GM21786 (cell line): ENCODE measurements at regions not wholly inside any gene's neighbourhood (a gene's known extent, or its start where the extent isn't known, plus 50 kb on each side); places are given as distances from the start of the nearest gene placed in this dataset.

Experiments used
- ATAC-seq: cut with Tn5 transposase; IDR thresholded peaks from one replicate; pipeline ENCODE4 v1.9.1; 2021; ENCODE audit not compliant: unreplicated experiment

DNA sequence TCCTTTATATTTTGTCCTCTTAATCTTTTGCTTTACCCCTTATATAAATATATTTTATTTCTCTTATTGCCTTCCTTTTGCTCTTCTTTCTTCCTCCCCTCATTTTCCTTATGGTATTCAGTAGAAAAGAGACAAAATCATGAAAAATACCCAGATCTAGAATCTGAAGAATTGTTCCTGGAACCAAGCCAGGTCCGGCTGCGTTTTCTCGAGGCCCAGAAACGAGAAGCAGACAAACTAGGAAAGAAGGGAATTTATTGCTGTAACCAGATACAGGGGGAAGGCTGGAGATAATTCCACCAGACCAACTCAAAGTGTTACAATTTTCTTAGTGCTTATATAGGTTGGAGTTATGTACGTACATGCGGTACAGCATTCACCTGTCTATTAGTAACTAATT lies 328.7 kb downstream of the GABRG1 start:
- ATAC-seq = no peak

DNA sequence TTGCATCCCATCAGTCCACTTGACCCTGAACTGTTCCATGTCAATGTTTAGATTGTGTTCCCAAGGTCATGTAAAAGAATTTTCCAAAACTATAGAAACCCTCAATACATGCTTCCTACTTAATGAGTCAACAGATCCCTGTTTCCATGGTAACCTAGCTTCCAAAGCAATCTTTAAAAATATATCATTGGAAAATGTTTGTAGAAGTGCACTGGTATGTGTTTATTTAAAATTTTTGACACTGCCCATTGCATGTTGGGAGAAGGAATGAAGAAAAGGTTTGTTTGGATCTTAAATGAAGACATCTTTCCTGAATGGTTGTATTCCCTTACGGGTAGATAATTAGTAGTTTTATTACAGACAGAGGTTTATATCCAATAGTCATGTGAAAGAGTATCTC lies 345.3 kb downstream of the GABRG1 start:
- no peak for ATAC-seq

DNA sequence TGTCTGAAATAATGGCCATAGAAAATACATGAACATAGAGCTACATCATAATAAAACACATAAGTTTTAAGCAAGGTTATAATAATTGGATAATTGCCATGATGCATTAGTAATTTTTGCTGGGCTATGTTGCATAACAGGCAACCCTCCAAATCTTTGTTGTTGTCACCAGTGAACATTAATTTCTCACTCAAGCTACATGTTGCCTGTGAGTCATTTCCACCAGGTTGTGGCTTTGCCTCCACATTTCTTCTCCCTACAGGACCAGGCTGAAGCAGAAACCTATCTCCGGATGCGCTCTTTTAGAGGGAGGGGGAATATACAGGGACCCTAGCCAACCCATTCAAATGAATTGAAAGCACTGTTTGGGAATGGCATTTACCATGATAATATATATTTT lies 347.7 kb downstream of the GABRG1 start:
- ATAC-seq = no peak

DNA sequence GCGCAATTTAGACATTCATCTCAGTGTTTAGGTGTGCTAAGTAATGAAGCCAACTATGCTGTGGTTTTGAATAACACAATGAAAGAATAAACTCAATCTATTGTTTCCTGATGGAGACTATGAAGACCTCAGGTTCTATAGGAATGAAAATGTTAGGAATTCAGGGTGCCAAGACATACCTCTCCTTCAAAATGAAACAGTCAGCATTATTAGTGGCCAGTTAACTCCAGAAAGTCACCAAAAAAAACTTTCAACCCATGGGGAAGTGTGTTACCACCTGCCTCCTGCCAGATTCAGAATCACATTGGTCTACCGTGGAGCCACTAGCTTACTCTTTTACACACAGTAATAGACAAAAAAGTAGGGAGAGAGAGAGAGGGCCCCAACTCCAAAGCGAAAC lies 352.9 kb downstream of the GABRG1 start:
- ATAC-seq = no peak

DNA sequence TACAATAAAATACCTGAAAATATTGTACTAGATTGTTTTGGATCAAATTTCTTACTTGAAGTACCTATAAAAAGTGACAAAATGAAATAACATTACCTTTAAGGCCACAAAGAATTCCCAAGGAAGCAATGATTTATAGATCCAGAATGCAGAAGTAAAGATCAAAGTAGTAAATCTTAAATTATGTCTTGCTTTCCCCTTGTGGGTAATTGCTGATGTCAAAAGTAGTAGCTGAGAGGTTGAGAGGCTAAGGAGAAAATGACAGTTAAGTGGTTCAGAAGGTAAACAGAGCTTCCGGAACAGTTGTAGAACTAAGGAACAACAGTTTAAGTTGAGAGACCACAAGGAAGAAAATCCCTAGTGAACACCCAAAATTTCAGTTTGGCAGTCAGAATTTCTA lies 358.3 kb downstream of the GABRG1 start:
- ATAC-seq = no peak

DNA sequence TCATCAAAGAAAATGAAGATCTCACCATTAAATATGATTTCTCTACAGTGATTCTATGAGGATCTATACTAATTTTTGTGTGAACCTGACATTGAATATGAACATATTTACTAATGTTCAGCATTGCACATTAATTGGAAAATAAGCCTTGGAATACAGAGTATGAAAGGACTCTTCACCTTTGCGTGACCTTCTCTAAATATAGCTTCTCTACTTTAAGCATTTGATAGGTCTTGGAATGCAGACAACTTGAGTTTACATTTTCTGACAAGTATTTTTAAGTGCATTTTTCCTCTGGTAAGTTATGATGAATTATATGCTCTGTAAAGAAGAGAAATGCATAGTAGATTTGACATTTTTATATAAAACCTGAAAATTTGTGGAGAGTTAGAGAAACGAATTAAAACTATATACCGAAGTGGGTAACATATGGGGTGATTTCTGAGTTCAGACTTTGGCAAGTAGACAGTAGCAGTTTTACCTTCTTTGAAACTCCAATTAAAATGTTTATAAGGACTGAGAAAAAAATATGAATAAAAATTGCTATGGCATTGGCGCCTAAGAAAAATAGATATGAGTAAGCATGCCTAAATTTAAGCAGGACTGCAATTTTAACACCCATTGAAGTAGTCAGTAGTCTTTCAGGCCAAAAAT lies 371.9 kb downstream of the GABRG1 start:
- ATAC-seq = no peak

DNA sequence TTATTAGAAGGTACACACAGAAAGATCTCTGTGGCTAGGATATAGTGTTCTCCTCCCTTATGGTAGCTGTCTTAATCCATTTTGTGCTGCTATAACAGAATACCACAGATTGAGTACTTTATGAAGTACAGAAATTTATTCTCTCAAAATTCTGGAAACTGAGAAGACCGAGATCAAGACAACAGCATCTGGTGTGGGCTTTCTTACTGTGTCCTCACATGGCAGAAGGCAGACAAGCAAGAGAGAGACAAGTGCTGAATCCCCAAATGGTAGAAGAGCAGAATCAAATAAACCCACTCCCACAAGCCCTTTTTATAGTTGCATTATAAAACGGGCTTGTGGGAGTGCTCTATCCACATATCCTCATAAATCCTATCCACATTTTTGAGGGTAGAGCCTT lies 373.1 kb downstream of the GABRG1 start:
- no peak for ATAC-seq

DNA sequence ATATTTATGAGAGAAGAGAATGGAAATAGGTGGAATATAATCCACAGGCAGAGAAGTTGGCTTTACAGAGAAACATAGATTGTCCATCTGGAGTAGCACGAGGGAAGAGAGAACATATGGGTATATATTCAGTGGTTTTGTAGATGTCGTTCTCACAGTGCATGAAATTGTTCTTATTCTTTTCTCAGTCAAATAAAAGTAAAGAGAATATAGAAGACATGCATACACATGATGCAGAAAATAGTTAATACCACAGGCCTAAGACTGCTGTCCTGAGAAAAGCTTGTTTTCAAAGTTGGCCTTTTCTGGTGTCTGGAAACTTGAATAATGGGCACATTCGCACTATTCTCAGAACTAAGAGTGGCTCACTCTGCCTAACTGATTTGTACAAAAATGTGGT lies 378.1 kb downstream of the GABRG1 start:
- no peak for ATAC-seq

DNA sequence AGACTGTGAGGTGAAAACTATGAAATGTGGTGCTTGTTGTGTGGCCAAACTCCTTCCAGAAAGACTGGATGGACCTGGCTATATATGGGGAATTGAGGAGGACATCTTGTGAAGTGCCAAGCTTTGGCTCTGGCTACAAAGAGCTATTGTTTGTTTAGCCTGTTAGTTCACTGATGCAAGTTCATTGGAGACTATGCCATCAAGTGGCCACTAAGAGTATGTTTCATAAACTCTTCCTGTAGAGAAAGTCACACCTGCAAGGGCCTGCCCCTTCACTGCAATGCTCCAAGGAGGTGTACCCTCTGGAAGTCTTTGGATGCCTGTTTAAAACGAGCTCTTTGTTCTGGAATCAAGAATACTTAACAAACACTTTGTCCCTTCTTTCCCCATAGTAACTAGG lies 382.0 kb downstream of the GABRG1 start:
- no peak for ATAC-seq

DNA sequence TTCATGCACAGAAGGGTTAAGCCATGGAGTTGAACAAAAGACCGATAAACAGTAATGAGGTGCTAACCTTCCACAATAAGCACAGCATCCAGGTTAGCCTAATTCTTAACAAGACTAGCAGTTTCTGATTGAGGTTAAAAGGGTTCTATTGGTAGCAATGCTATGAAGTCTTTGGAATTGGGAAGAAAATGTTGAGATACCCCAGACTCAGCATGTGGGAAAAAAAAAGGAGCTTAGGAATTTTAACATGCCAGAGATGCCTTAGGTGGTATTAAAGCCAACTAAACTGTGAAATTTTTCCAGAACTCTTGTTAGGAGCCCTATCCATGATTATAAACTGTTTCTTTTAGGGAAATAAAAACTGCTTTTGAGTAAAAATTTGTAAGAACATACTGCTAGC lies 391.7 kb downstream of the GABRG1 start:
- ATAC-seq = no peak

DNA sequence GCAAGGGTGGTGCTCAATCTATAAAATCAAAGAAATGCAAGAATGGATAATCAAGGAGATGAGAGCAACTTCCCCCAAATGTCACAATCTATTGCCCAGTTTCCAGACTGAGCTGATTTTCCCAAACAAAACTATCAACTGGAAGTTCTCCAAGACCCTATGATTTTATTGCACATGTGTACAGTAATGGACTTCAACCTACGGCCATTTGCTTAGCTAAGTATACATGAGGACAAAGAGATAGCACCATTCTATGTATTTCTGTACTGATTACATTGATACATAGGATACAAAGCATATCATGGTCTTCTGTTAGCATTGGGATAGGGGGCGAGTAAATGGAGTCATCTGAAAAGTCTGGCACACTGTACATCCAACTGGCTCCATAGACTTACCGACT lies 407.8 kb downstream of the GABRG1 start:
- ATAC-seq = no peak

DNA sequence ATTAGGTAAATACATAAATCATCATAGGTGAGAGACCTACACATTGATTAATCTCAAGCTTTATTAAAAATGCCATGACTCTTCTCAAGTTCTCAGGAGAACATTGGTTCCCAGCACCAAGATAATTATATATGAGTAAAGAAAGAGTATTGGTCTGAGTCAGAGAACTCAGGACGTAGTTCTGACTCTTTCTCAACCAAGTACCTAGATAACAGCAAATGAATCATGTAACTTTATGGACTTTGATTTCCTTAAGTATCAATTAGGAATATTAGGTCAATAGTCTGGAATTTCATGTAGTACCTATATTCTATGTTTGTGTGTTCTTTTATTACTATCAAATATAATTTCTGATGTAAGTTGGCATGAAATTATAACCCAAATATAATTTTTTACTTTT lies 409.9 kb downstream of the GABRG1 start:
- no peak for ATAC-seq

DNA sequence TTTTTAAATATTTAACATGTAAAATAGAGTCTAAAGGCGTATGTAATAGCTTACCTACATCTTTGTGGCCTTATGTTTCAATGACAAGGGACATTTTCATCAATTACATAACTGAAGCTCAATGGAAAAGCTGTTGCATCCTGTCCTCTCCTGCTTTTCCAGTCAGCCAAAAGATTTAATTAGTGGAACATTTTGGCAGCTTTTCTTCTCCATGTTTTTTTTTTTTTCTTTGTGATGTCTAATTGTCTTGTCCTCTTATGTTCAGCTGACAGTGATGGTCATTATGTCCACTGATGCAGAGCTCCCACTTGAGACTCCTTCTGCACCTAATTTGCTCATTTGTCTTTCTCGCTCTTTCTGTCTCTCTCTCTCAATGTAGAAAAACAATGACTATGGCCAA lies 422.2 kb downstream of the GABRG1 start:
- ATAC-seq = no peak

DNA sequence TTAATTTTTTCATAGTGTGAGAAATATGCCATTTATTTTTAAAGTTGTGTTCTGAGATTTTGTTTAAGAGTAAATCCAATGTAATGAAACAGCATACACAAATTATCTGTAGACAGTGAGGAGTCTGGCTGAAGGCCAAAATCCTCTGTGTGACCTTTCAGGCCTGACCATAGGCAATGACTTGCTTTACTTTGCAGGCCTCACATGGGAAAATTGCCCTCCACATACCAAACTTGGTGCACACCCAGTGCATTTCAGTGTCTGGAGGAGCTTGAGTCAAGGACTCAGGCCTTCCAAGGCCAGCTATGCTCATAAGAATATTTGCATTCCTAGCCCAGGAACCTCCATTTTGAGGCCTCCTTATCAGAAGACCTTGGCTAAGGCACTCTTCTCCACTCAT lies 430.1 kb downstream of the GABRG1 start:
- no peak for ATAC-seq

DNA sequence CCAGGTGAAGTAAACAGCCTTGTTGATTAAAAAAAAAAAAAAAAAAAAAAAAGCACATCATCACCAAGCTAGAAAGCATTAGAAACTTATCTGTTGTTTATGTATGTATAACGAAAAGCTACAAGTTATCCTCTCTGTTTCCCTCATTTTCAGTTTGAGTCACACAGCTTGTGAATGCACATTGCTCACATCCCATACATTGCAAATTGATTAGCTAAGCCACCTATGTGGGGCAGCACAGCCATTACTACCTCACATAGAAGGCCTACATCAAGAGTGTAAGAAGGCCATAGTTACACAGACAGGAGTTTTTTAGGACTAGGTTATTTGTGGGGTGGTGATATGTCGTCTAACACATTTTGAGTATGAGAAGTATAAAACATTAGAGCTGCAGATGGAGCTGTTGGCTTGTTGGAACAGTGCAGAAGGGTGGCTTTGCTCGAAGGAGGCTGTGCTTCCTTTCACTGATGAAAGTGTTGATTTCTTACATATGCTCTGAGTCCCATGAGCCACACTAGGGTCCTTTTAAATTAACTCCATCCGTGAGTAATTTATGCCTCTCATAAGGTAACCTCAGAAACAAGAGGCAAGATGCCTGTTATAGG lies 431.6 kb downstream of the GABRG1 start:
- no peak for ATAC-seq

DNA sequence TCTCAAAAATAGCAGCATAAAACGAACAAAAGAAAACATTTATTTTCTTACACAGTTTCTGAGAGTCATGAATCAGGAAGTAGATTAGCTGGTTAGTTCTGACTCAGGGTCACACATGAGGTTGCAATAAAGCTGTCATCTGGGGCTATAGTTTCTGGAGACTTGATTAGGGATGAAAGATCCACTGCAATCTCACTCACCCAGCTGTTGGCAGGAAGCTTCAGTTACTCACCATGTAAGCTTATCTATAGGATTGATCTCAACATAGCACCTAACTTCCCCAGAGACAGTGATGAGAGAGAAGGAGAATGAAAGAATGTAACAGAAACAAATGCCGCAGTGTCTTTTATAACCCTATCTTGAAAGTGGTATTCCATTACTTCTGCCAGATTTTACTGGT lies 435.5 kb downstream of the GABRG1 start:
- ATAC-seq = no peak

DNA sequence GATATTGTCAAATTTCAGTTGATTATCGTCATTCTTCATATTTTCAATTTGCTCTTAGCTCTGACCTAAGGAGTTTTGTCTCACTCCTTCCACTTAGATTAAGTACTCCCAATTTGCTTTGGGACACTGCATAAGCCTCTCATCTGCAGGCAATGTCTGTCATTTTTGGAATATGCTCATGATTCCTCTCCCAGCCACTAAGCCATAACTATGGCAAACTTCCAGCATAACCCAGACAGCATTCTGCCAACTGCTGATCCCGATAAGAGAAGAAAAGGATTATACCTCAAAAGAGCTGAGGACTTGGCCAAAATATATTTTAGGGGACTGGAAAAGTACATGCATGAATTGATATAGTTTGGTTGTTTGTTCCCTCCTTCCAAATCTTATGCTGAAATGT lies 444.4 kb downstream of the GABRG1 start:
- no peak for ATAC-seq

DNA sequence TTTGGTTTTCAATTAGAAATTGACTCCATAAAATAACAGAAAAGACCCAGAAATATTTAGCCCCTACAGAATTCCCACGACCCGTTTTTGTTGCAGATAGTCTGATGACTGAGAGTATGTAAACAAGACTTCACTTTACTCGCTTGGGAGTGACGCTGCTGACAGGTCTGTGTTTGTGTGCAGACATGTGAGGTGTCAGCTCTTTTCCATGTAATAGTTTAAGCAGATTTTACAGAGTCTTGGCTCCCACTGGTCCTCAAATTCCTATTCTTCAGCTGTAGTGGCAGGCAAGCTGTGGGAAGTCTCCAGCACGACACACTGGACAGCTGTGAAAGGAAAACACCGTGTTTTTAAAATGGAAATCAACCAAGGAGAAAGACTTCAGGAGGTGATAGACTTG lies 455.7 kb downstream of the GABRG1 start:
- no peak for ATAC-seq

DNA sequence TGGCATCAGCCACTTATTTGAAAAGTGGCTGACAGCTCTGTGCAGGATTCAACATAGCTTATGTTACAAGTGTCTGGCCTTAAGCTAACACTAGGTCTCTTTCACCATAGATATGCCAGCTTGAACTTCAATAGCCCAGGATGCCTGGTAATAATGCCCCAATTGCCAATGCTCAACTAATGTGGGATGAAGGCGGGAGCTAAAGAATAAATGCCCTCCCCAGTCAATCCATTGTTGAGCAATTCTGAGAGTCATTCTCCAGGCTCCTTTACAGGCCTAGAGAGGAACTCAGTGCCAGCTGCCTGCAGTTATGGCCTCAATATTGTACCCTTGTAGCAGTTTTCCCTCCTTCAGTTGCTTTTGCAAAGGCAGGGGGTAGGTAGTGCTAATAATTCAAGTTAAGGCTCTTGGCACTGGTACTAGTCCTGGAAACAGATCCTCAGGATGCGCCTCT lies 460.2 kb downstream of the GABRG1 start:
- no peak for ATAC-seq

DNA sequence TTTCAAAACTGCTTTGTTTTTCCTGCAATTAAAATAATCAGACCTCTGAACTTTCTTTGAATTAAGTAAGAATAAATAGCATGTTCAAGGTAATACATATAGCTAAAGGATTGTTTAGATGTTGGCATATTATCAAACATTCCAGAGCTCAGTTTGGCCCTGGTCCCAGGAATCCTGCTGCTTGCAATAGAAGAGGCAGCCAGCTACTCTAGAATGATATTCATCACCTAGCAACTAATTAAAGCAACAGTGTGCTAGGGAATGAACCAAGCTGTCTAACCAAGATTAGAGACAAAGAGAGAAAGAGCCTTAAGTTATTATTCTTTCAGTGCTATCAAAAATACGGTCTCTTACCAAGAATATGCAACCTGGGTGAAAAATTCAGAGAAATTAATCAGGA lies 460.9 kb downstream of the GABRG1 start:
- ATAC-seq = no peak

DNA sequence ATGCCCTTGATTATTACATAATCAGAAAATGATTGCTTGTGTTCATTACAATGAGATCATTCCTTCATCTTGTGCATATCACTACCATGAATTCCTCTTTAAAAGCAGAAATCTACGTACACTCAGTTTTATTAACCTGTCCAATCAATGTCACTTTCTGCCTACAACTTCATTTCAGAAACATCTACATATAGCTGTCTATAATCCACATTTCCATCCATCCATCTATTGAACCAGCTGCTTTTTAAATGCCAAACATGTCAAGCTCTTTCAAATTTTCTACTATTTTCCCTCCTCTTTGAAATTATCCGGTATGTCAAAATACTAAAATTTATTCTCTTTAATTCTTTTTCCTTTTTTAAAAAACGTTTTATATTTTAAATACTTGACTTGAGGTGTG lies 462.0 kb downstream of the GABRG1 start:
- no peak for ATAC-seq

DNA sequence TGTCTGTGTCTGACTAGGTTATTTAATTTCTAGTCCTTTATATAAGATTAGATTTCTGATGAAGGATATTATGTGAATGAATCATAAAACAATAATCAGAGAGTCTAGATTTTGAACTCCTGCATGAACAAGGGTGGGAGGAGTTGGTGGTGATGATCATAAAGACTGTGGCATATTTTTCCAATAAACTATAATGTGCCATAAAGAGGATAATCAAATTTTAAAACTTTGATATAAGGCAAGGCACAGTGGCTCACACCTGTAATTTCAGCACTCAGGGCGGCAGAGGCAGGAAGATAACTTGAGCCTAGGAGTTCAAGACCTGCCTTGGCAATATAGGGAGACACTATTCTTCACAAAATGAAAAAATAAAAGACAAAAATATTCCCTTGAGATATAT lies 473.3 kb downstream of the GABRG1 start:
- no peak for ATAC-seq

DNA sequence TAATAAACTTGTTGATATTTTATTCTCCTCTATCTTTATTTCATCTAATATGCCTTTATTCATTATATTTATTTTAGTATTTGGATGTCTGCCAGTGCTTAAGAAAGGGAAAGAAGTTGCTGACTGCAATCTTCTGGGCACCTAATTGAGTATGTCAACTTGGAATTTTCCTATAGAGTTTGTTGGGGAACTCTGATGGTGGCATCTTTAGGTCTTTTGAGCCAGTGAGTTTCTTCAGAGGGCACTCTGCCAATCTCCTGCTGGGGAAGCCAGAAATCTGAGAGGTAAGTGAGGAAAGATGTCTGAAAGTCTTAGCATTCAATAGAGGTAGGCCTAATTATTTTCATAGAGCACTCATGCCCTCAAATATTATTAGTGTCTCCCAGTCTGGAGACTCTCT lies 475.0 kb downstream of the GABRG1 start:
- no peak for ATAC-seq
